Smooth muscle cell (in vitro differentiated cells): ENCODE measurements at regions not wholly inside any gene's neighbourhood (a gene's known extent, or its start where the extent isn't known, plus 50 kb on each side); places are given as distances from the start of the nearest gene placed in this dataset.

Experiments used
- DNase-seq: peaks from one replicate; lab custom pipeline; 2025; ENCODE audit not compliant: unreplicated experiment; lab: John Stamatoyannopoulos, UW
- H2AFZ ChIP-seq: fragments of 200-600 bp; sonication (generic); 2 replicates; pipeline ENCODE4 v1.6.0; 2016; ENCODE audit warnings: antibody characterized with exemption, low read depth, mild to moderate bottlenecking
- H3F3A ChIP-seq: fragments of 200-600 bp; sonication (generic); 2 replicates; pipeline ENCODE4 v1.6.0; 2017; ENCODE audit warnings: antibody characterized with exemption, low read depth
- H3K27ac ChIP-seq: fragments of 200-600 bp; sonication (generic); 2 replicates; pipeline ENCODE4 v1.5.1; 2016; ENCODE audit warnings: low read depth, mild to moderate bottlenecking
- H3K27me3 ChIP-seq: fragments of 200-600 bp; sonication (generic); 2 replicates; pipeline ENCODE4 v1.6.1; 2016; ENCODE audit warnings: low read depth, mild to moderate bottlenecking
- H3K36me3 ChIP-seq: fragments of 200-600 bp; sonication (generic); 2 replicates; pipeline ENCODE4 v1.5.1; 2016; ENCODE audit warnings: low read depth
- H3K4me1 ChIP-seq: fragments of 200-600 bp; sonication (generic); 2 replicates; pipeline ENCODE4 v1.5.1; 2016; ENCODE audit warnings: low read depth
- H3K4me2 ChIP-seq: fragments of 200-600 bp; sonication (generic); 2 replicates; pipeline ENCODE4 v1.6.0; 2016; ENCODE audit warnings: mild to moderate bottlenecking
- H3K4me3 ChIP-seq: fragments of 200-600 bp; sonication (generic); 2 replicates; pipeline ENCODE4 v1.5.1; 2016; ENCODE audit warnings: mild to moderate bottlenecking
- H3K79me2 ChIP-seq: fragments of 200-600 bp; sonication (generic); 2 replicates; pipeline ENCODE4 v1.6.0; 2016; ENCODE audit warnings: low read depth, mild to moderate bottlenecking
- H3K9ac ChIP-seq: fragments of 200-600 bp; sonication (generic); 2 replicates; pipeline ENCODE4 v1.6.0; 2016; ENCODE audit warnings: low read depth
- H3K9me3 ChIP-seq: fragments of 200-600 bp; sonication (generic); replicated peaks from 2 replicates; pipeline ENCODE4 v1.5.1; 2016; ENCODE audit warnings: low read depth
- H4K20me1 ChIP-seq: fragments of 200-600 bp; sonication (generic); 2 replicates; pipeline ENCODE4 v1.6.0; 2016; ENCODE audit warnings: low read depth
- WGBS: methylation state at CpG from one replicate; pipeline ENCODE4 v1.1.7; 2016; ENCODE audit warnings: low lambda C conversion rate; 5-methylcytosine and 5-hydroxymethylcytosine counted together
- TF ChIP-seq, protein P1 (sequence below): fragments of 200-600 bp; sonication (generic); IDR thresholded peaks from 2 replicates; pipeline ENCODE4 v1.5.1; 2017; ENCODE audit warnings: borderline replicate concordance, mild to moderate bottlenecking, antibody characterized with exemption; ENCODE audit not compliant: insufficient read depth, poor library complexity, severe bottlenecking

DNA sequence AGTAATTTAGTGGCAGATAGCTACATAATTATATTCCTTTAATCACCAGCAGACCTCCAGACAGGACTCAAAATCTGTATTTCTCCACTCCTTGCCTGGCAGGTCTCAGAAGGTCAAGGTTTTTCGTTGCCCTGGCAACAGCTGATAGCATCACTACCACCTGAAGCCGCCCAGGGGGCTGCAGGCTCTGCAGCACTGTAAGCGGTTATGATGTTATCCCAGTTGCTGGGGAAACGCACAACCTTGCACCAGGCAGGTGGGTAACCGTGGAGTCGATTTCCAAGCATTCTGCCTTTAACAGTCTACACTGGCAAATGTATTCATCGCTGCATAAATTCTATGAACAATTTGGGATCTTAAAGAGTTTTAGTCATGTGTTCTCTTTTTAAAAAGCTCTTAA is 756.3 kb downstream of the NTRK3 start:
- Histone ChIP-seq H3K4me2 (no peak overlapping the region), H2AFZ (no peak overlapping the region), H3F3A (no peaks in the 10 kb centered on the region), H3K4me3 (no peak overlapping the region), H3K4me1 (no peaks in the 10 kb centered on the region), H4K20me1 (no peaks in the 10 kb centered on the region), H3K9me3 (no peaks in the 10 kb centered on the region), H3K9ac (no peak overlapping the region), H3K27ac (no peak overlapping the region), H3K79me2 (no peaks in the 10 kb centered on the region), H3K27me3 (no peaks in the 10 kb centered on the region), H3K36me3 (no peaks in the 10 kb centered on the region)
- no peak for DNase-seq
- 90% methylated on average over 7 of the region's 7 CpGs for WGBS
- TF ChIP-seq, protein P1, sequence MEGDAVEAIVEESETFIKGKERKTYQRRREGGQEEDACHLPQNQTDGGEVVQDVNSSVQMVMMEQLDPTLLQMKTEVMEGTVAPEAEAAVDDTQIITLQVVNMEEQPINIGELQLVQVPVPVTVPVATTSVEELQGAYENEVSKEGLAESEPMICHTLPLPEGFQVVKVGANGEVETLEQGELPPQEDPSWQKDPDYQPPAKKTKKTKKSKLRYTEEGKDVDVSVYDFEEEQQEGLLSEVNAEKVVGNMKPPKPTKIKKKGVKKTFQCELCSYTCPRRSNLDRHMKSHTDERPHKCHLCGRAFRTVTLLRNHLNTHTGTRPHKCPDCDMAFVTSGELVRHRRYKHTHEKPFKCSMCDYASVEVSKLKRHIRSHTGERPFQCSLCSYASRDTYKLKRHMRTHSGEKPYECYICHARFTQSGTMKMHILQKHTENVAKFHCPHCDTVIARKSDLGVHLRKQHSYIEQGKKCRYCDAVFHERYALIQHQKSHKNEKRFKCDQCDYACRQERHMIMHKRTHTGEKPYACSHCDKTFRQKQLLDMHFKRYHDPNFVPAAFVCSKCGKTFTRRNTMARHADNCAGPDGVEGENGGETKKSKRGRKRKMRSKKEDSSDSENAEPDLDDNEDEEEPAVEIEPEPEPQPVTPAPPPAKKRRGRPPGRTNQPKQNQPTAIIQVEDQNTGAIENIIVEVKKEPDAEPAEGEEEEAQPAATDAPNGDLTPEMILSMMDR = no peak

DNA sequence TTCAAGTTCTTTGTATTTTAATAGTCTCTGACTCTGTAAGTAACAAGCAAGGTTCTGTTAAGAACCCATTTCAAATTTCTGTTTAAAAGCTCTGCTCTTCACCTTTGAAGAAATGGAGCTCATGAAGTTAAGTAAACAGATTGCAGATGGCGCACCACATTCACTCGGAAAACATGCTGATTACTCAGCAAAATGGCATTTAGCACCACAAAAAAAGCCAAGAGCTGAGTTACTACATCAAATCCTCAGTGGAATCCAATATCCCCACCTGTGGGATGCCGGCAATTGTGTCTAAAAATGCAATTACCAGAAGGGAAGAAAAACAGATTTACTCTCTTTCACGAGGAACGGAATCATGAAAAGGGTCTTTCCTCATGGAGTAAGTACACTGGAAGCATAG is 758.0 kb downstream of the NTRK3 start:
- Histone ChIP-seq H3K79me2 (no peaks in the 10 kb centered on the region), H3K4me3 (no peak overlapping the region), H4K20me1 (no peaks in the 10 kb centered on the region), H2AFZ (no peak overlapping the region), H3K4me2 (no peak overlapping the region), H3F3A (no peaks in the 10 kb centered on the region), H3K9ac (no peak overlapping the region), H3K9me3 (no peaks in the 10 kb centered on the region), H3K36me3 (no peaks in the 10 kb centered on the region), H3K27ac (no peak overlapping the region), H3K4me1 (no peaks in the 10 kb centered on the region), H3K27me3 (no peaks in the 10 kb centered on the region)
- no peak for DNase-seq
- TF ChIP-seq, protein P1 = no peak
- WGBS = 64% methylated on average over 5 of the region's 5 CpGs

DNA sequence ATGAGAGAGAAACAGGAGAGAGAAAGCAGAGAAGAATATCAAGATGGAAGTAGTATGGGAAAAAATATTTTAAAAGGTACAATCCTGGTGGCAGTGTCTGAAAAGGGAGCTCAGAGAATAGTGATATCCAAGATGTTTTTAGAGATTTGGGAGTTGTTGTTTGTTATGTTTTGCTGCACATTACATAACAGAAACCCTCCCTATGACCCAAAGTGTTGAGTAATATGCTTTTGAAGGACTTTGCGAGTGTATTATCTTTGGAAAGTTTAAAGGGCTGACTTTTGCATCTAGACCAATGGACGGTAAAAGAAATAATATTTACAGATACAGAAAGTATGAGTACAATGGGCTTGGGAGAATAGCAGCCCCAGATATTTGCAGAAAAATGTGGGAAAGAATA is 759.7 kb downstream of the NTRK3 start:
- 44% methylated on average over 2 of the region's 2 CpGs for WGBS
- TF ChIP-seq, protein P1 = no peak
- no peak overlapping the region for H3K9ac ChIP-seq
- no peak overlapping the region for H3K4me2 ChIP-seq
- H4K20me1 ChIP-seq = no peaks in the 10 kb centered on the region
- no peak overlapping the region for H3K27ac ChIP-seq
- DNase-seq = no peak
- no peaks in the 10 kb centered on the region for H3K4me1 ChIP-seq
- no peaks in the 10 kb centered on the region for H3K36me3 ChIP-seq
- no peaks in the 10 kb centered on the region for H3K79me2 ChIP-seq
- H3K9me3 ChIP-seq = no peaks in the 10 kb centered on the region
- no peak overlapping the region for H3K4me3 ChIP-seq
- no peaks in the 10 kb centered on the region for H3K27me3 ChIP-seq
- H2AFZ ChIP-seq = no peak overlapping the region
- no peaks in the 10 kb centered on the region for H3F3A ChIP-seq

DNA sequence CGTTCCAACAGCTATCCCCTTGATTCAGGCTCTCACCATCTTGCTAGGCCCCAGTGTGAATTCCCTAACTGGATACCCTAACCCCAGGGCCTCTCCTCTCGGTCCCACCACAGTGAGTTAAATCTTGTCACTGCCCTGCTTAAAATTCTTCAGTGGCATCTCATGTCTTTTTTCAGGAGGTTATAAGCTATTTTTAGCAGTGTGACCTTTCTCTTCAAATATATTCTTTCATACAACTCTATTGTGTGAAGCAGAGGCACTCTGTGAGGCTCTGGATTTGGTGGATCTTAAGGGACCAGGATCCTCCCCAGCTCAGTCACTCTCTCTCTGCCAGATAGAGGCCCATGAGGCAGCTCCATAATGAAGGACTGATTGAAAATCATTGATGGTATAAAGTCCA is 760.4 kb downstream of the NTRK3 start:
- Histone ChIP-seq H3K4me1 (no peaks in the 10 kb centered on the region), H3K27ac (no peak overlapping the region), H3K79me2 (no peaks in the 10 kb centered on the region), H3K9me3 (no peaks in the 10 kb centered on the region), H3K4me2 (no peak overlapping the region), H3K27me3 (no peaks in the 10 kb centered on the region), H3F3A (no peaks in the 10 kb centered on the region), H4K20me1 (no peaks in the 10 kb centered on the region), H3K4me3 (no peak overlapping the region), H3K9ac (no peak overlapping the region), H3K36me3 (no peaks in the 10 kb centered on the region), H2AFZ (no peak overlapping the region)
- WGBS = 93% methylated on average over 2 of the region's 2 CpGs
- TF ChIP-seq, protein P1 = no peak
- no peak for DNase-seq
